Brain pericyte (primary cell): ENCODE measurements at regions not wholly inside any gene's neighbourhood (a gene's known extent, or its start where the extent isn't known, plus 50 kb on each side); places are given as distances from the start of the nearest gene placed in this dataset.

Source experiments
- DNase-seq: peaks from one replicate; pipeline ENCODE4 v3.0.0-alpha.2; 2012; ENCODE audit warnings: low read depth, low spot score

- DNase-seq, result no peak
Measured at GRCh38 chr10:3723766-3724165, 61.2 kb downstream of the KLF6 start.

- no peak for DNase-seq
Measured at GRCh38 chr10:3720228-3721019, 64.6 kb downstream of the KLF6 start.

- DNase-seq, result no peak
Measured at GRCh38 chr10:3719024-3719843, 65.8 kb downstream of the KLF6 start.

- DNase-seq, result no peak
Measured at GRCh38 chr10:3716093-3716492, 68.9 kb downstream of the KLF6 start.

- no peak for DNase-seq
Measured at GRCh38 chr10:3714967-3715366, 70.0 kb downstream of the KLF6 start.

- no peak for DNase-seq
Measured at GRCh38 chr10:3714531-3714930, 70.5 kb downstream of the KLF6 start.

- no peak for DNase-seq
Measured at GRCh38 chr10:3712707-3713106, 72.3 kb downstream of the KLF6 start.

GRCh38 chr10:3711918-3712317, 73.1 kb downstream of the KLF6 start:
- no peak for DNase-seq

GRCh38 chr10:3710764-3711163, 74.2 kb downstream of the KLF6 start:
- no peak for DNase-seq

- no peak for DNase-seq
Measured at GRCh38 chr10:3709456-3710060, 75.5 kb downstream of the KLF6 start.

GRCh38 chr10:3708852-3709251, 76.2 kb downstream of the KLF6 start:
- DNase-seq, result no peak

- no peak for DNase-seq
Measured at GRCh38 chr10:3704565-3705325, 80.3 kb downstream of the KLF6 start.

- DNase-seq, result no peak
Measured at GRCh38 chr10:3702569-3702968, 82.4 kb downstream of the KLF6 start.

- DNase-seq, result no peak
Measured at GRCh38 chr10:3702056-3702546, 82.9 kb downstream of the KLF6 start.

- DNase-seq, result no peak
Measured at GRCh38 chr10:3701491-3701890, 83.5 kb downstream of the KLF6 start.

- no peak for DNase-seq
Measured at GRCh38 chr10:3700531-3701076, 84.4 kb downstream of the KLF6 start.

- DNase-seq, result no peak
Measured at GRCh38 chr10:3699916-3700315, 85.1 kb downstream of the KLF6 start.

GRCh38 chr10:3698312-3698711, 86.7 kb downstream of the KLF6 start:
- no peak for DNase-seq

- no peak for DNase-seq
Measured at GRCh38 chr10:3693698-3694080, 91.3 kb downstream of the KLF6 start.

GRCh38 chr10:3693022-3693697, 91.8 kb downstream of the KLF6 start:
- DNase-seq, result no peak
